GM12878 (cell line): ENCODE measurements at regions not wholly inside any gene's neighbourhood (a gene's known extent, or its start where the extent isn't known, plus 50 kb on each side); places are given as distances from the start of the nearest gene placed in this dataset.

ENCODE experiments used
- ATAC-seq: fragments of 200-7000 bp; cut with Tn5 transposase; 3 replicates; pipeline ENCODE4 v1.9.1; 2020; ENCODE audit warnings: mild to moderate bottlenecking, moderate library complexity
- BruUV-seq: library from RNA; stranded (reverse); fragments of 400-500 nt; replicated peaks from 2 replicates; lab custom pipeline; 2021; lab: Mats Ljungman, UMichigan
- CTCF ChIA-PET: fragments of 300-600 bp; sonication (Branson Sonifier 250); formaldehyde crosslinking; extraction: SDS; loops from one replicate; lab custom pipeline; 2021; ENCODE audit warnings: inconsistent platforms; lab: Yijun Ruan, JAX
- POLR2A ChIA-PET: fragments of 350-600 bp; formaldehyde crosslinking; extraction: SDS; loops from one replicate; lab custom pipeline; 2021; ENCODE audit warnings: inconsistent platforms; lab: Charles Lee
- RAD21 ChIA-PET: fragments of 300-600 bp; sonication (Branson Sonifier 250); formaldehyde crosslinking; loops from one replicate; lab custom pipeline; 2023; ENCODE audit warnings: antibody characterized with exemption; ENCODE audit not compliant: unreplicated experiment; lab: Charles Lee
- SMC1A ChIA-PET: fragments of 300-600 bp; sonication (Branson Sonifier 250); formaldehyde crosslinking; loops from one replicate; lab custom pipeline; 2023; ENCODE audit not compliant: unreplicated experiment, uncharacterized antibody; lab: Charles Lee
- DNase-seq: peaks from one replicate; pipeline ENCODE4 v3.0.0-alpha.2; 2011; ENCODE audit warnings: low read depth, low spot score
- FAIRE-seq: peaks from 3 replicates; lab custom pipeline; 2011; peaks lifted over from hg19 to GRCh38; lab: Jason Lieb, UNC
- H2AFZ ChIP-seq: 2 replicates; pipeline ENCODE4 v1.6.0; 2011; ENCODE audit warnings: low read depth, low read length, control low read depth; ENCODE audit not compliant: control insufficient read depth
- H3K27ac ChIP-seq: 2 replicates; pipeline ENCODE4 v1.5.1; 2011; ENCODE audit warnings: control low read depth; ENCODE audit not compliant: control insufficient read depth, insufficient read depth
- H3K27me3 ChIP-seq, 2 experiments: replicated peaks in 1 of 2; 2 replicates each; pipeline versions ENCODE4 v1.6.0 to v1.6.1; 2011; ENCODE audit warnings: low read length in 1 of 2; ENCODE audit not compliant: control insufficient read depth in 2 of 2, insufficient read depth in 2 of 2
- H3K36me3 ChIP-seq, 2 experiments: 2 replicates each; pipeline ENCODE4 v1.5.1; 2011; ENCODE audit warnings: low read length in 1 of 2; ENCODE audit not compliant: control insufficient read depth in 2 of 2, insufficient read depth in 2 of 2
- H3K4me1 ChIP-seq: 2 replicates; pipeline ENCODE4 v1.6.1; 2011; ENCODE audit warnings: mild to moderate bottlenecking, low read length, moderate library complexity, mixed read lengths; ENCODE audit not compliant: control insufficient read depth, insufficient read depth
- H3K4me2 ChIP-seq: 2 replicates; pipeline ENCODE4 v1.6.0; 2011; ENCODE audit warnings: control low read depth; ENCODE audit not compliant: control insufficient read depth, insufficient read depth
- H3K4me3 ChIP-seq: fragments of 200-600 bp; sonication (generic); 2 replicates; pipeline ENCODE4 v1.5.1; 2016
- H3K79me2 ChIP-seq: 2 replicates; pipeline ENCODE4 v1.6.0; 2011; ENCODE audit warnings: low read length; ENCODE audit not compliant: control insufficient read depth, insufficient read depth
- H3K9ac ChIP-seq: 2 replicates; pipeline ENCODE4 v1.8.0; 2011; ENCODE audit warnings: low read length, control low read depth, mixed read lengths; ENCODE audit not compliant: control insufficient read depth, insufficient read depth
- H3K9me3 ChIP-seq: replicated peaks from 3 replicates; pipeline ENCODE4 v1.5.1; 2011; ENCODE audit warnings: mild to moderate bottlenecking, low read length; ENCODE audit not compliant: control insufficient read depth, insufficient read depth
- H4K20me1 ChIP-seq: 2 replicates; pipeline ENCODE4 v1.6.0; 2011; ENCODE audit not compliant: control insufficient read depth, insufficient read depth
- ATF7 ChIP-seq: fragments of 450-650 bp; IDR thresholded peaks from 2 replicates; pipeline ENCODE4 v1.6.1; 2016; ENCODE audit warnings: low read depth, mild to moderate bottlenecking
- CREB1 ChIP-seq: IDR thresholded peaks from 2 replicates; pipeline ENCODE4 v1.6.1; 2012; ENCODE audit warnings: low read depth, mild to moderate bottlenecking, inconsistent platforms
- CTCF ChIP-seq, 3 experiments: IDR thresholded peaks in 2 of 3; conservative IDR thresholded peaks in 1 of 3; 2 replicates each; pipeline ENCODE4 v1.5.1; 2011; ENCODE audit warnings: low read depth in 3 of 3, low read length in 3 of 3, mild to moderate bottlenecking in 3 of 3, control low read depth in 2 of 3, moderate library complexity in 2 of 3, inconsistent platforms in 1 of 3, mixed read lengths in 1 of 3; ENCODE audit not compliant: control insufficient read depth in 2 of 3, insufficient read depth in 1 of 3; ENCODE audit errors: extremely low read depth in 1 of 3
- ETV6 ChIP-seq, 2 experiments: fragments of 450-650 bp in 1 of 2; IDR thresholded peaks in 1 of 2; conservative IDR thresholded peaks in 1 of 2; 2 replicates each; pipeline ENCODE4 v1.6.1; 2014; ENCODE audit warnings: antibody characterized with exemption in 1 of 2, borderline replicate concordance in 1 of 2, low read depth in 1 of 2, mild to moderate bottlenecking in 1 of 2, moderate library complexity in 1 of 2
- FOXM1 ChIP-seq: IDR thresholded peaks from 2 replicates; pipeline ENCODE4 v1.6.1; 2012; ENCODE audit warnings: low read depth, mild to moderate bottlenecking, inconsistent platforms, low read length, moderate library complexity
- MYB ChIP-seq: fragments of 150-350 bp; IDR thresholded peaks from 2 replicates; pipeline ENCODE4 v1.6.1; 2014; ENCODE audit warnings: mild to moderate bottlenecking, low read depth, low read length, borderline replicate concordance
- NFYA ChIP-seq: IDR thresholded peaks from 2 replicates; pipeline ENCODE4 v1.6.1; 2011; ENCODE audit warnings: low read depth, mild to moderate bottlenecking, low read length, improper control_type of control experiment, borderline replicate concordance
- PBX3 ChIP-seq: IDR thresholded peaks from 2 replicates; pipeline ENCODE4 v1.6.1; 2011; ENCODE audit warnings: mild to moderate bottlenecking, low read depth, low read length, moderate library complexity; ENCODE audit not compliant: insufficient replicate concordance
- PKNOX1 ChIP-seq: fragments of 450-650 bp; IDR thresholded peaks from 2 replicates; pipeline ENCODE4 v1.6.1; 2016; ENCODE audit warnings: mild to moderate bottlenecking
- PML ChIP-seq: IDR thresholded peaks from 2 replicates; pipeline ENCODE4 v1.6.1; 2012; ENCODE audit warnings: low read length, inconsistent platforms
- RAD21 ChIP-seq: IDR thresholded peaks from 2 replicates; pipeline ENCODE4 v1.6.1; 2011; ENCODE audit warnings: mild to moderate bottlenecking, low read depth, low read length, moderate library complexity; ENCODE audit not compliant: insufficient read depth
- RELA ChIP-seq: fragments of 450-650 bp; IDR thresholded peaks from 2 replicates; pipeline ENCODE4 v1.8.0; 2014; ENCODE audit warnings: borderline replicate concordance; ENCODE audit not compliant: partially characterized antibody
- RELB ChIP-seq: fragments of 450-650 bp; IDR thresholded peaks from 2 replicates; pipeline ENCODE4 v1.6.1; 2017; ENCODE audit warnings: low read depth, mild to moderate bottlenecking, moderate library complexity
- RUNX3 ChIP-seq: IDR thresholded peaks from 2 replicates; pipeline ENCODE4 v1.6.1; 2012; ENCODE audit warnings: low read length, inconsistent platforms
- SMC3 ChIP-seq: IDR thresholded peaks from 2 replicates; pipeline ENCODE4 v1.6.1; 2011; ENCODE audit warnings: low read length, improper control_type of control experiment, borderline replicate concordance
- ZBED1 ChIP-seq: IDR thresholded peaks from 2 replicates; pipeline ENCODE4 v1.6.1; 2016; ENCODE audit warnings: borderline replicate concordance
- WGBS: methylation state at CpG from one replicate; pipeline ENCODE4 v1.1.6; 2016; ENCODE audit warnings: low lambda C conversion rate; ENCODE audit not compliant: insufficient replicate concordance, insufficient coverage; ENCODE audit errors: missing lambda C conversion rate; 5-methylcytosine and 5-hydroxymethylcytosine counted together
- in situ Hi-C: fragments of 300-500 bp; cut with MboI; formaldehyde crosslinking; loops from 9 replicates; pipeline ENCODE4 v1.14.3; 2018; ENCODE audit warnings: mixed read lengths
- intact Hi-C: fragments of 100-400 bp; cut with micrococcal nuclease; formaldehyde crosslinking; loops from one replicate; pipeline ENCODE4 v1.14.2; 2022; ENCODE audit not compliant: unreplicated experiment

- TF ChIP-seq ETV6 (conservative IDR thresholded peaks at IDR 0.05 in 1 of 2, IDR thresholded peaks at IDR 0.05 in 1 of 2; ENCODE audit: borderline replicate concordance in 1 of 2, low read depth in 1 of 2) = no peak
- TF ChIP-seq PBX3 = no peak
- no peak for TF ChIP-seq ATF7
- no peak for TF ChIP-seq FOXM1
Measured at GRCh38 chr4:100849319-100849718, 331.5 kb upstream of the EMCN start (continued).

GRCh38 chr4:100848841-100849240 is 331.0 kb upstream of the EMCN start:
- ChIA-PET POLR2A (no interaction called here), SMC1A (interaction anchor here (0.6 to 1.9 kb wide), 9 partner anchors 11 to 453 kb away, joined by 3 to 7 read pairs (median 4); no protein-coding TSS in a partner anchor), RAD21 (interaction anchor here (0.6 to 1.6 kb wide), 3 partner anchors 22 to 489 kb away, joined by 3 to 7 read pairs (median 3); no protein-coding TSS in a partner anchor), CTCF (interaction anchor here (0.7 to 2.4 kb wide), 12 partner anchors 12 to 883 kb away, joined by 3 to 13 read pairs (median 4); no protein-coding TSS in a partner anchor)
- intact Hi-C loops = no loop called here
- no TSS peak for BruUV-seq
- Histone ChIP-seq H3K27me3 (no peaks in the 10 kb centered on the region), H3K4me3 (no peak overlapping the region), H3K4me2 (no peak overlapping the region), H3K9me3 (no peaks in the 10 kb centered on the region), H3K79me2 (no peaks in the 10 kb centered on the region), H3K27ac (no peak overlapping the region), H3K4me1 (no peaks in the 10 kb centered on the region), H2AFZ (no peak overlapping the region), H3K9ac (no peak overlapping the region), H4K20me1 (no peaks in the 10 kb centered on the region), H3K36me3 (no peaks in the 10 kb centered on the region)
- ATAC-seq (peak; percentile 91), DNase-seq (no peak), FAIRE-seq (peak; percentile 35)
- 74% methylated on average over 2 of the region's 2 CpGs for WGBS
- in situ Hi-C loops = no loop called here
- TF ChIP-seq ZBED1 = no peak
- TF ChIP-seq PKNOX1 = peak; percentile 58; the same call in 1 of the 2 replicates
- peak; percentile 50 for TF ChIP-seq RAD21
- no peak for TF ChIP-seq RELA
- no peak for TF ChIP-seq RELB
- no peak for TF ChIP-seq PML
- TF ChIP-seq CTCF (IDR thresholded peaks at IDR 0.05 in 2 of 3, conservative IDR thresholded peaks at IDR 0.05 in 1 of 3; ENCODE audit: control insufficient read depth in 2 of 3, extremely low read depth in 1 of 3, insufficient read depth in 1 of 3, low read depth in 3 of 3, low read length in 3 of 3) = peak; percentile 33 to 45 (median 34); a peak in 4 of 6 replicates
- TF ChIP-seq NFYA = no peak
- TF ChIP-seq MYB = no peak
- peak; percentile 28; the same call in 1 of the 2 replicates for TF ChIP-seq SMC3
- no peak for TF ChIP-seq CREB1
- TF ChIP-seq RUNX3 = peak; percentile 53; the same call in 1 of the 2 replicates
- TF ChIP-seq, all 136 proteins: peak for 5
